SIG-M5 (cell line): ENCODE measurements at regions not wholly inside any gene's neighbourhood (a gene's known extent, or its start where the extent isn't known, plus 50 kb on each side); places are given as distances from the start of the nearest gene placed in this dataset.
"Not testable (repeated sequence)": the region's sequence is repeated elsewhere in the genome, so short reads cannot be mapped to it uniquely, and the experiment has no call there.

Experiments
- DNase-seq: peaks from one replicate; lab custom pipeline; 2025; lab: John Stamatoyannopoulos, UW

DNA sequence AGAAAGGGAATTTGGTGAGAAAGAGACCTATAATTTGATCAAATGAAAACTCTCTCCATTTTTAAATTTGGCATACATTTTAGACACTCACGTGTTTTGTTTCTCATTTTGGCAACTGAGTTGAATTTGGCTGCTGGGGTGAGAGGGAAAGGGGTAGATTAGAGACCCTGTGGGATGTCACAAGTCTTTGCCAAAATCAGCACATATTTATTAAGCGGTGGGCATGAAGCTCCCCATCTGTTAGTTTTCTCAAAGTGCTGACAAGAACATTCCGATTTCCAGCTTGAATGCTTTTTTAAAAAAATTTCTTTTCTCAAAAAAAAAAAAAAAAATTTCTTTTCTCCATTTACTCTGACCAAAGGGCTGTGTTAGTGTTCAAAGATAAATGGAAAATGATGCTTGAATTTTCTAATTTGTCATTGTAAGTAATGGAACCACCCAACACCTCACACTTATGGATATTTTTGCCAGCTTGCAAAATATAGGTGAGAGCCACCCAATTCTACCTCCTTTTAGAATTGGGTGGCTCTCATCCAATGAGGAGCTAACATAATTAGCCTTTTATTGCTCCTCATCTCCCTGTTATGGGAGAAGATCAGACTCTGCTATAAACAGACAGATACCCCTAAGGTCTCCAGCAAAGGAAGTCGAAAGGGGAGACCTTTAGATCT, 222.9 kb upstream of the FN1 start:
- DNase-seq: no peak

DNA sequence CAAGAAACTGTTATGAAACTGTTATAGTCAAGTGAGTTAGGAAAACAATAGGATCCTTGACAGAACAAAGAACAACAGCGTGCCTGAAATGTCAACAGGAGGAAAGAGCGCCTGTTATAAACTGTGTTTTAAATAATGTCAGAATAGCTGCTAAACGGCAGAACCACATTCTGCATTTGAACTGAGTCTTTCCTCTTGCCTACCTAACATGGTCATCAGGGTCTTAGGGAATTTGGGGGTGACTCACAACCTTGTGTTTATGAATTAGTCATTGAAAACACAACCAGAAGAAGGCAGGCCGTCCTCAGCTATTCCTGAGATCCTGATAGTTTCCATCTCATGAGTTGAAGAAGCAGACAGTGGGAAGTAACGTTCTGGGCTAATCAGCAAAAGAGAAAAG, 222.0 kb upstream of the FN1 start:
- no peak for DNase-seq

DNA sequence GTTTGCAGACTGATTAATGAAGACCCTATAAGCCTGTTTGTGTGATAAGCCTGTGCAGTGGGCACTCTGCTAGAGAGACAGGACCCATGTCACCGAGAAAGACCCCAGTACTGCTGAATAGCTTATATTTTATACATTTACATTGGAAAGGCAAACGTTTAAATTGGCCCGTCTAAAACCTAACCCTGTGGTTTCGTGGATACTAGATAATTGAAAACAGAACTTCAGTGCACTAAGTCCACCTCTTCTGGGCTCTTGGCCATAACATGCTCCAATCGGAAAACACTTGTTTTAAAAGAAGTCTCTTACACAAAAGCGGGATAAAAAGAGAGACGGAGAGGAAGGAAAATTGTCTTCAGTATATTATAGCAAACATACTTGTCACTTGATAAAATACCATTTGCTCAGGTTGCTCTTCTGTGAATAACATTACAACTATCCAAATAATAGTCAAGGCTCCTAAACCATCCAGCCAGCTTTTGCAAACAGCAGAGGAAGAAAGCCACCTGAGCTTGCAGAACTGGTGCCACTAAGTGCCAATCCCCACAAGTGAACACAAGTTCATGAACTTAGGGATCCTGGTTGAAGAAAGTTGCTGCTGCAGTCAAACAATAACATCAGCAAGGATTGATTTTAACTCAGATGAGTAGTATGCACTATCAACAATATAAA, 218.4 kb upstream of the FN1 start:
- DNase-seq: no peak

DNA sequence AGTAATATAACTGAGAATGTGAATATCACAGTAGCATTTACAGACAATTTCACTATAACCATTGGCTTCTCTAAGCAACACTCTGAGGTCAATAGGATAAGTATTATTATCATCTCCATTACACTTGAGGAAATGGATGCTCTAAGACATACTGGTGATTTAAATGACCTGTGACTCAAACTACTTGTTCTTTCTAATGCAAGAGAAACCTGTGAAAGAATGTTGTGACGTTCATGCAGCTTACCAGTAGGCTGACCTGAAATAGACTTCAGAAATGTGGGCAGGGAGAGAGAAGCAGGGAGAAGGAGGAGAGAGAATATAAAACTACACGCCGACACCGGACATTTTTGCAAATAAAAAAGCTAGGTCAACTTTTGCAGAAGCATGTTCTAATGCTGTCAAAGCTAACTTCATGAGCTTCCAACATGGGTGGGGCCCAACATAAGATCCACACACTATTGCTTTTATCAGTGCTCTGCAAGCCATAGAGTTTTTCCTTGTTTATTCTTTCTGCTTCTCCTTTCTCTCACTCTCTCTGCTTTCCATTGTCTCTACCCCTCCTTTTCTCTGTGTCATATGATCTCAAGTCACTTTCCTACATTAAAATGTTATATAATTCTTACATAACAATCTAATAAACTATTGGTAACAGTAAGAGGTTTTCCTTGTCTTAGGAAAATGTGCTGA, 217.6 kb upstream of the FN1 start:
- no peak for DNase-seq

DNA sequence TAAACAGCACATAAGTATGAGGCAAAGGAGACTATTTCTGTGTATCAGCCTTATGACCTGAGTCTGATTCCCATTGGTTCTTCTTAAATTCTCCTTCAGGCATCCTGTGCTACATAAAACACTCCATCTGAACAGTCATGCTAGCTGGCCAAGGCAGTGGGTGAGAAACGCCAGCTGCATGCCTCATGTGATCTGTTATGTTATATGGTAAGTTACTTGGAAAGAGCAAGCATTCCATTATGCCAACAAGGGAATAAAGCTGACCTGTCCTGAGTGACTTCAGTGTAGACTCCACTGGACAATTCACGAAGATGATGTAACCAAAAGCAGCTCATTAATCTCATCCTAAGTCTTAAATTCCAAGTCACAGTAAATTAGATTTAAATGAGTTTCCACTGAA, 216.5 kb upstream of the FN1 start:
- no peak for DNase-seq

- DNase-seq: no peak
Observed at GRCh38 chr2:215651412-215651811, 215.5 kb upstream of the FN1 start.

GRCh38 chr2:215644233-215644897, 208.5 kb upstream of the FN1 start:
- no peak for DNase-seq

DNA sequence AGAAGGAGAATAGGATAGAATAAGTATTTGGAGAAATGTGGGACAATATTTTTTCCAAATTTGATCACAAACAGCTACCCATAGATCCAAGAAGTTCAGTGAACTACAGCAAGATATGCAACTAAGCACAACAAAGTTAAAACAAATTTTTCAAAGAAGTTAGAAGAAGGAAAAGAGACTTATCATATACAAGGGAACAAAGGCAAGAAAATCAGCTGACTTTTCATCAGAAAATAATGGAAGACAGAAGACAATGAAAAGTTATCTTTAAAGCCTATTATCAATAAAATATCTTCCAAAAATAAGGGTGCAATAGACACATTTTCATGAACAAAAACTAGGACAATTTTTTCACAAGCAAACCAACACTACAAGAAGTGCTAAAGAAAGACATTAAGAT, 202.8 kb upstream of the FN1 start:
- no peak for DNase-seq

- DNase-seq: no peak
Observed at GRCh38 chr2:215637651-215638050, 201.8 kb upstream of the FN1 start.

DNA sequence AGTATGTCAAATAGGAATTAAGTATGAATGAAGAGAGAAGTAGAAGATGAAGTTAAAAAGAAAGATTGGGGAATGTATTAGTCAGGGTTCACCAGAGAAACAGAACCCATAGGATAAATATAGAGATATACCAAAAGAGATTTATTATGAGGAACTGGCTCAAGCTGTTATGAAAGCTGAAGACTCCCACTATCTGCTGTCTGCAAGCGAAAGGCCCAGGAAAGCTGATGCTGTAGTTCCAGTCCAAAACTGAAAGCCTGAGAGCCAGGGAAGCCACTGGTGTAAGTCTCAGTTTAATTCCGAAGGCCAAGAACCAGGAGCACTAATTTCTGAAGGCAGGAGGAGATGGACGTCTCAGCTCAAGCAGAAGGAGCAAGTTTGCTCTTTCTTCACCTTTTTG, 200.9 kb upstream of the FN1 start:
- DNase-seq: no peak

GRCh38 chr2:215635788-215636139, 199.9 kb upstream of the FN1 start:
- no peak for DNase-seq

- no peak for DNase-seq
Observed at GRCh38 chr2:215635071-215635787, 199.4 kb upstream of the FN1 start.

- no peak for DNase-seq
Observed at GRCh38 chr2:215633360-215633759, 197.5 kb upstream of the FN1 start.

GRCh38 chr2:215631696-215632095, 195.8 kb upstream of the FN1 start:
- DNase-seq: no peak

- DNase-seq: not testable (repeated sequence)
Observed at GRCh38 chr2:215630796-215631195, 194.9 kb upstream of the FN1 start.

GRCh38 chr2:215627771-215628170, 191.9 kb upstream of the FN1 start:
- no peak for DNase-seq

DNA sequence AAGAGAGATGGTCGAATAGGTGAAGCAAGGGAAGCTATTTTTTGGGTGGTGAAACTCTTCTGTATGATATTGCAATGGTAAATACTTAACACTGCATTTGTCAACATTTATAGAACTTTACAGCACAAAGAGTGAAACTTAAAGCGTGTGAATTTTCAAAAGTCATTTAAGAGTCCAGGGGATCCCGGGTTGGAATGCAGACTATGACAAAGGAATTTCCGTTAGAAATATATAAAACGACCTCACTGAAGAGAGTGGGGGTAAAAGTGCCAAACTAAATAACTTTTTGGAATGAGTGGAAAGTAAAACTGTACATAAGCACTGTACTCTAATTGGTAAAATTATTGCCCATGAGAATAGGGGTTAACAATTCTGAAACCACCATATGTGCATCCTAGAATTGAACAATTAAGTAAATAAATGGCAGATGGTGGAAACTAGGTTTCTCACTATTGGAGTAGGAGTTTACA, 191.0 kb upstream of the FN1 start:
- no peak for DNase-seq

GRCh38 chr2:215626063-215626462, 190.2 kb upstream of the FN1 start:
- DNase-seq: no peak

GRCh38 chr2:215625207-215625606, 189.3 kb upstream of the FN1 start:
- DNase-seq: no peak

GRCh38 chr2:215624423-215624829, 188.6 kb upstream of the FN1 start:
- DNase-seq: no peak

DNA sequence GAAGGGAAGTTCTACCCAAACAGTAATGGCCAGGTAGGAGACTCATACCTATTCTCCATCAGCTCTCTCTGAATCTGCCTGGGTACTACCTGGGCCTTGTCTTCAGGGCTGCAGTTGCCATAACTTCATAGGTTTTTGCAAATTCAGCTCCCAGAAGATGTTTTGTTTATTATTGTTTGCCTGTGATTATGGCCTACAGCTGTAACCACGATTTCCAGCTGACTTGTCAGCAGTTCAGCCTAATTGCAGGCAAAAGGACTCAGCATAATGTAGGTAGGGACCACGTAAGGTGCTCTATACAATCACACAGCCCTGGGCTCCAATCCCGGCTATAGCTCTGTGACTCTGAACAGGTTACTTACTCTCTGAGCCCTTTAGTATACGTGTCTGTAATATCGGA, 187.0 kb upstream of the FN1 start:
- DNase-seq: no peak

DNA sequence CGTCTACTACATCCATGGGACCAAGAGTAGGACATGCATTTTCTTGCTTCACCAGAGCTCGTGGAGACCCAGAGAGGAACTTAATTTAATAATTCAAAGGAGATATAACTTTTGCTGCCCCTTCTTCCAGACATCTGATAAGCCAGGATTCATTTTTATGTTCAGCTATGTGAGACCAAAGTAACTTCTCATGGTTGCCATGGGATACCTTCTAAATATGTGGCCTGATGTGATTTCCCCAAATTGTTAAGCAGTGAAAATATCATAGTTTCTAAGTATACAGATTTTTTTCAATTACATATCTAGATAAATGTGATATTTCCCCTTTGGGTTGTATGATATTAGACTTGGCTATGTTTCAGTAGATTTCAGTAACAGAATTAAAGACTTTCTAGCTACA, 185.5 kb upstream of the FN1 start:
- DNase-seq: no peak
